ENCODE measurements at regions not wholly inside any gene's neighbourhood (a gene's known extent, or its start where the extent isn't known, plus 50 kb on each side); places are given as distances from the start of the nearest gene placed in this dataset.

DNA sequence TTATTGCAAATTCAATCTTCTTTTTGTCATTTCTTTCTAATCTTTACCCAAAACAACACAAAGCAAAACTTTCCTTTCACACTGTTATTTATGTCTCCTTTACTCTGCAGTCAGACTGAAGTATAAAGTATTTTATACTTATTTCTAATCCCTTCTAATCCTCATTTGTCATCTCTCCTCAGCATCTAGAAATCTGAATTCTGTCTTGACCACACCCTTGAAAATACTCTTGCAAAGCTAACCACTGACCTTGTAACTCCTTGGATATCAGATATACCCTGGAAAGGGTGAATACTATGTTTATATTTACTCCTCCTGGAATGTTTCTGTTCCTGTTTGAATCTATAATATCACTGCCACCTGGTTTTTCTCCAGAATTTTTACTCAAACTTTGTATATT lies 481.1 kb downstream of the ZNF385D start (continued):
- TF ChIP-seq, protein P1, sequence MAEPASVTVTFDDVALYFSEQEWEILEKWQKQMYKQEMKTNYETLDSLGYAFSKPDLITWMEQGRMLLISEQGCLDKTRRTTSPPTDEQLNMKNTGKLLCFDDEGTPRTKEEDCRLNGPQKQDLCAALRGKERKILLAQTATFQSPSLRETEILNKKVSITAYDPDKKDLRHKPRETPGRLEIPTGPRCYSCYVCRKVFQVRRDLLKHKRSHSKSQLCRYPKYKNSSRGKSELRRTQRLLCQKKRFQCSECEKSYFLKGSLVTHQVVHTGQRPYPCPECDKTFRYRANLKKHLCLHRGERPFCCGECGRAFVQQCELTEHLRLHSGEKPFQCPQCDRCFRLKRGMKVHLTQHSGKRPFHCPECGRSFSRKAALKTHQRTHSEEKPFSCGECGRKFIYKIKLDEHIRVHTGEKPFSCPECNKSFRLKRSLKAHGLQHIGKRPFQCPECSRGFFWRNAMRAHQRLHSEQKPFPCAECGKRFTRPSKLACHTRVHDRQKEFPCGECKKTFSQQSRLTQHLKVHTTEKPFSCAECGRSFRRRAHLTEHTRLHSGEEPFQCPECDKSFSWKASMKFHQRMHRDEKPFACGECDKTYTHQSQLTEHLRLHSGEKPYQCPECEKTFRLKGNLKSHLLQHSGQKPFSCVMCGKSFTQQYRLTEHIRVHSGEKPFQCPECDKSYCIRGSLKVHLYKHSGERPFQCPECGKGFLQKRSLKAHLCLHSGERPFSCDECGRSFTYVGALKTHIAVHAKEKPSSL (CRISPR knock-in tag; conservative IDR thresholded peaks at IDR 0.05): no peak
- TF ChIP-seq ZNF219 (CRISPR knock-in tag; IDR thresholded peaks at IDR 0.05; ENCODE audit: borderline replicate concordance) (no peak), ELF4 (CRISPR knock-in tag; IDR thresholded peaks at IDR 0.05; ENCODE audit: low read depth) (no peak), KAT7 (CRISPR knock-in tag; IDR thresholded peaks at IDR 0.05; ENCODE audit: borderline replicate concordance) (no peak), ESRRA (CRISPR knock-in tag; IDR thresholded peaks at IDR 0.05; ENCODE audit: borderline replicate concordance) (no peak)

DNA sequence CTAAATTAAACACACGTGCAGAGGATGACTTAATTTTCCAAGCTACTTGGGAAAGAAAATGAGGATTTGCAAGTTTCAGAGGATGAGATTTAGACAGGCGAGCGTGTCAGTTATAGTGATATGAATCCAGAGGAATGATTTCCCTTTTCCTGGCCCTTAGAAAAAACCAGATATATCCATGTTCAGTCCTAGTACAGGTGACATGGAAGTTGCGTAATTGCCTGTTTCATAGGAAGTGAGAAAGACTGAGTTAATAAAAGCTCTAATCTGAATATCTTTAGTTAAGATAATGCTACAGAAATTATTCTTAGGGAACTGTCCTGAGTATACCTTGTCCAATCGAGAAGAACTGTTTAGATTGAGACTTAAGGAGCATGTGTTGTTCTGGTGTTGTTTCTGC lies 490.5 kb downstream of the ZNF385D start:
- Mint-ChIP-seq H3K27me3 (ENCODE audit: low read depth) (no peaks in the 10 kb centered on the region), H3K4me3 (no peak overlapping the region), H3K9me3 (peaks cover 15% of the 10 kb centered on the region), H3K4me1 (peaks cover 8% of the 10 kb centered on the region), H3K27ac (no peak overlapping the region), H3K36me3 (peaks cover 8% of the 10 kb centered on the region)
- TF ChIP-seq, protein P2, sequence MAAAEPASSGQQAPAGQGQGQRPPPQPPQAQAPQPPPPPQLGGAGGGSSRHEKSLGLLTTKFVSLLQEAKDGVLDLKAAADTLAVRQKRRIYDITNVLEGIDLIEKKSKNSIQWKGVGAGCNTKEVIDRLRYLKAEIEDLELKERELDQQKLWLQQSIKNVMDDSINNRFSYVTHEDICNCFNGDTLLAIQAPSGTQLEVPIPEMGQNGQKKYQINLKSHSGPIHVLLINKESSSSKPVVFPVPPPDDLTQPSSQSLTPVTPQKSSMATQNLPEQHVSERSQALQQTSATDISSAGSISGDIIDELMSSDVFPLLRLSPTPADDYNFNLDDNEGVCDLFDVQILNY (CRISPR knock-in tag; IDR thresholded peaks at IDR 0.05): no peak
- no peak for TF ChIP-seq TP53 (CRISPR knock-in tag; IDR thresholded peaks at IDR 0.05)
- CTCF ChIA-PET: no interaction called here
- ATAC-seq: no peak
- no peak for DNase-seq (ENCODE audit: low spot score)
- POLR2A ChIA-PET: no interaction called here

DNA sequence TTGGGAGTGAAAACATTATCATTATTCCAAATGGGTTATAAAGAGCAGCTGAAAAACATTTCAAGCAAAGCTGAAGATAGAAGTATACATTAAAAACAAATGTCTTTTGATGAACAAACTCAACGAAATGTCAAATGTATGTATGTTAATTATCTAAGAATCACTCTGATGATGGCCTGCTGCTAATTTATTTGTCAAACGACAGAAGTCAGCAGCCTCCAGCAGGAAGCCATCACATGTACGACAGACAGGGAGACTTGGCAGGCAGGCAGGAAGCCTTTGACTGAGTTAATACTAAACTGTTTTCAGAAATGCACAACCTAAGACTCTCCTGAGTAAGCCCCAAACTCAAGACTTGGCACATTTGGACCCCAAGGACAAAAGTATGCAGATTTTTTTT lies 491.1 kb downstream of the ZNF385D start:
- TF ChIP-seq TEAD1 (CRISPR knock-in tag; IDR thresholded peaks at IDR 0.05): no peak
- no peak for TF ChIP-seq PRRX2 (CRISPR knock-in tag; IDR thresholded peaks at IDR 0.05)
- TF ChIP-seq, protein P3, sequence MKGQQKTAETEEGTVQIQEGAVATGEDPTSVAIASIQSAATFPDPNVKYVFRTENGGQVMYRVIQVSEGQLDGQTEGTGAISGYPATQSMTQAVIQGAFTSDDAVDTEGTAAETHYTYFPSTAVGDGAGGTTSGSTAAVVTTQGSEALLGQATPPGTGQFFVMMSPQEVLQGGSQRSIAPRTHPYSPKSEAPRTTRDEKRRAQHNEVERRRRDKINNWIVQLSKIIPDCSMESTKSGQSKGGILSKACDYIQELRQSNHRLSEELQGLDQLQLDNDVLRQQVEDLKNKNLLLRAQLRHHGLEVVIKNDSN (CRISPR knock-in tag; IDR thresholded peaks at IDR 0.05): no peak
- TF ChIP-seq, protein P4, sequence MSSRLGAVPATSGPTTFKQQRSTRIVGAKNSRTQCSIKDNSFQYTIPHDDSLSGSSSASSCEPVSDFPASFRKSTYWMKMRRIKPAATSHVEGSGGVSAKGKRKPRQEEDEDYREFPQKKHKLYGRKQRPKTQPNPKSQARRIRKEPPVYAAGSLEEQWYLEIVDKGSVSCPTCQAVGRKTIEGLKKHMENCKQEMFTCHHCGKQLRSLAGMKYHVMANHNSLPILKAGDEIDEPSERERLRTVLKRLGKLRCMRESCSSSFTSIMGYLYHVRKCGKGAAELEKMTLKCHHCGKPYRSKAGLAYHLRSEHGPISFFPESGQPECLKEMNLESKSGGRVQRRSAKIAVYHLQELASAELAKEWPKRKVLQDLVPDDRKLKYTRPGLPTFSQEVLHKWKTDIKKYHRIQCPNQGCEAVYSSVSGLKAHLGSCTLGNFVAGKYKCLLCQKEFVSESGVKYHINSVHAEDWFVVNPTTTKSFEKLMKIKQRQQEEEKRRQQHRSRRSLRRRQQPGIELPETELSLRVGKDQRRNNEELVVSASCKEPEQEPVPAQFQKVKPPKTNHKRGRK (CRISPR knock-in tag; IDR thresholded peaks at IDR 0.05; ENCODE audit: borderline replicate concordance): no peak
- TF ChIP-seq, protein P5, sequence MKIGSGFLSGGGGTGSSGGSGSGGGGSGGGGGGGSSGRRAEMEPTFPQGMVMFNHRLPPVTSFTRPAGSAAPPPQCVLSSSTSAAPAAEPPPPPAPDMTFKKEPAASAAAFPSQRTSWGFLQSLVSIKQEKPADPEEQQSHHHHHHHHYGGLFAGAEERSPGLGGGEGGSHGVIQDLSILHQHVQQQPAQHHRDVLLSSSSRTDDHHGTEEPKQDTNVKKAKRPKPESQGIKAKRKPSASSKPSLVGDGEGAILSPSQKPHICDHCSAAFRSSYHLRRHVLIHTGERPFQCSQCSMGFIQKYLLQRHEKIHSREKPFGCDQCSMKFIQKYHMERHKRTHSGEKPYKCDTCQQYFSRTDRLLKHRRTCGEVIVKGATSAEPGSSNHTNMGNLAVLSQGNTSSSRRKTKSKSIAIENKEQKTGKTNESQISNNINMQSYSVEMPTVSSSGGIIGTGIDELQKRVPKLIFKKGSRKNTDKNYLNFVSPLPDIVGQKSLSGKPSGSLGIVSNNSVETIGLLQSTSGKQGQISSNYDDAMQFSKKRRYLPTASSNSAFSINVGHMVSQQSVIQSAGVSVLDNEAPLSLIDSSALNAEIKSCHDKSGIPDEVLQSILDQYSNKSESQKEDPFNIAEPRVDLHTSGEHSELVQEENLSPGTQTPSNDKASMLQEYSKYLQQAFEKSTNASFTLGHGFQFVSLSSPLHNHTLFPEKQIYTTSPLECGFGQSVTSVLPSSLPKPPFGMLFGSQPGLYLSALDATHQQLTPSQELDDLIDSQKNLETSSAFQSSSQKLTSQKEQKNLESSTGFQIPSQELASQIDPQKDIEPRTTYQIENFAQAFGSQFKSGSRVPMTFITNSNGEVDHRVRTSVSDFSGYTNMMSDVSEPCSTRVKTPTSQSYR (CRISPR knock-in tag; IDR thresholded peaks at IDR 0.05): no peak
- TF ChIP-seq ZNF121 (CRISPR knock-in tag; IDR thresholded peaks at IDR 0.05): no peak
- TF ChIP-seq, protein P6, sequence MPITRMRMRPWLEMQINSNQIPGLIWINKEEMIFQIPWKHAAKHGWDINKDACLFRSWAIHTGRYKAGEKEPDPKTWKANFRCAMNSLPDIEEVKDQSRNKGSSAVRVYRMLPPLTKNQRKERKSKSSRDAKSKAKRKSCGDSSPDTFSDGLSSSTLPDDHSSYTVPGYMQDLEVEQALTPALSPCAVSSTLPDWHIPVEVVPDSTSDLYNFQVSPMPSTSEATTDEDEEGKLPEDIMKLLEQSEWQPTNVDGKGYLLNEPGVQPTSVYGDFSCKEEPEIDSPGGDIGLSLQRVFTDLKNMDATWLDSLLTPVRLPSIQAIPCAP (CRISPR knock-in tag; IDR thresholded peaks at IDR 0.05): no peak
- DNase-seq (ENCODE audit: low spot score) (no peak), ATAC-seq (no peak)
- Mint-ChIP-seq H3K27ac (no peak overlapping the region), H3K4me3 (no peak overlapping the region), H3K4me1 (peaks cover 8% of the 10 kb centered on the region), H3K36me3 (peaks cover 10% of the 10 kb centered on the region), H3K27me3 (ENCODE audit: low read depth) (no peaks in the 10 kb centered on the region), H3K9me3 (peaks cover 17% of the 10 kb centered on the region)
- ChIA-PET CTCF (no interaction called here), POLR2A (no interaction called here)
